ENCODE measurements at regions not wholly inside any gene's neighbourhood (a gene's known extent, or its start where the extent isn't known, plus 50 kb on each side); places are given as distances from the start of the nearest gene placed in this dataset.

DNA sequence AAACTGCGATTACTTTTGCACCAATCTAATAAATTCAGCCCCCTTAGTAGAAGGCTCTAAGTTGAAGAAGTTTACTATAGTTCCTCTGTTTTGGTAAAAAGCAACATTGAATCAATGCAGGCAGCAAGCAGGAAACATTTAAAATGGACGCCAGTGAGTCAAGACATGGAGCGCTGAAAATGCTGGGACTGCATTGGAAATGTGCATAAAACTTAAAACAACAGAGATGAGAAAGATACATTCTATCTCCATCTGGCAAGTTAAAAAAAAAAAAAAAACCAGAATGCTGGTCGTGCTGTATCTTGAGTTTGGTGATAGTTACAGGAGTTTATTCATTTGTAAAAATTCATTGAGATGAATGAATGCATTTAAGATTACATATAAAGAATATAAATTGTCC is 117.0 kb upstream of the TWIST2 start:
- H3K79me2 ChIP-seq (ENCODE audit: low read length), result no peaks in the 10 kb centered on the region
- H3K9ac ChIP-seq (ENCODE audit: low read length), result no peak overlapping the region
- no peak overlapping the region for H3K27ac ChIP-seq (ENCODE audit: low read length)
- no peaks in the 10 kb centered on the region for H3F3A ChIP-seq (ENCODE audit: insufficient read depth, low read length)
- no peaks in the 10 kb centered on the region for H4K20me1 ChIP-seq (ENCODE audit: insufficient read depth, low read length)
- H3K36me3 ChIP-seq (replicated peaks; ENCODE audit: insufficient read depth, low read length), result no peaks in the 10 kb centered on the region
- no peak overlapping the region for H2AFZ ChIP-seq (ENCODE audit: low read length)
- H3K9me2 ChIP-seq (replicated peaks; ENCODE audit: insufficient read depth, low read length), result no peaks in the 10 kb centered on the region
- H3K4me1 ChIP-seq (ENCODE audit: low read length), result no peaks in the 10 kb centered on the region
- DNase-seq, result no peak
- no peaks in the 10 kb centered on the region for H3K9me3 ChIP-seq (replicated peaks; ENCODE audit: insufficient read depth, low read length)
- H3K4me2 ChIP-seq (ENCODE audit: low read depth, low read length), result no peak overlapping the region
- no peak overlapping the region for H3K4me3 ChIP-seq (ENCODE audit: low read length)
- TF ChIP-seq EZH2 (optimal IDR thresholded peaks at IDR 0.05; ENCODE audit: low read depth, low read length) (no peak), EZH2phosphoT487 (IDR thresholded peaks at IDR 0.05; ENCODE audit: low read length) (no peak)
- TF ChIP-seq, protein P1, sequence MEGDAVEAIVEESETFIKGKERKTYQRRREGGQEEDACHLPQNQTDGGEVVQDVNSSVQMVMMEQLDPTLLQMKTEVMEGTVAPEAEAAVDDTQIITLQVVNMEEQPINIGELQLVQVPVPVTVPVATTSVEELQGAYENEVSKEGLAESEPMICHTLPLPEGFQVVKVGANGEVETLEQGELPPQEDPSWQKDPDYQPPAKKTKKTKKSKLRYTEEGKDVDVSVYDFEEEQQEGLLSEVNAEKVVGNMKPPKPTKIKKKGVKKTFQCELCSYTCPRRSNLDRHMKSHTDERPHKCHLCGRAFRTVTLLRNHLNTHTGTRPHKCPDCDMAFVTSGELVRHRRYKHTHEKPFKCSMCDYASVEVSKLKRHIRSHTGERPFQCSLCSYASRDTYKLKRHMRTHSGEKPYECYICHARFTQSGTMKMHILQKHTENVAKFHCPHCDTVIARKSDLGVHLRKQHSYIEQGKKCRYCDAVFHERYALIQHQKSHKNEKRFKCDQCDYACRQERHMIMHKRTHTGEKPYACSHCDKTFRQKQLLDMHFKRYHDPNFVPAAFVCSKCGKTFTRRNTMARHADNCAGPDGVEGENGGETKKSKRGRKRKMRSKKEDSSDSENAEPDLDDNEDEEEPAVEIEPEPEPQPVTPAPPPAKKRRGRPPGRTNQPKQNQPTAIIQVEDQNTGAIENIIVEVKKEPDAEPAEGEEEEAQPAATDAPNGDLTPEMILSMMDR (IDR thresholded peaks at IDR 0.05; ENCODE audit: low read length), result no peak
- no peaks in the 10 kb centered on the region for H3K27me3 ChIP-seq (replicated peaks; ENCODE audit: insufficient read depth, low read length)

DNA sequence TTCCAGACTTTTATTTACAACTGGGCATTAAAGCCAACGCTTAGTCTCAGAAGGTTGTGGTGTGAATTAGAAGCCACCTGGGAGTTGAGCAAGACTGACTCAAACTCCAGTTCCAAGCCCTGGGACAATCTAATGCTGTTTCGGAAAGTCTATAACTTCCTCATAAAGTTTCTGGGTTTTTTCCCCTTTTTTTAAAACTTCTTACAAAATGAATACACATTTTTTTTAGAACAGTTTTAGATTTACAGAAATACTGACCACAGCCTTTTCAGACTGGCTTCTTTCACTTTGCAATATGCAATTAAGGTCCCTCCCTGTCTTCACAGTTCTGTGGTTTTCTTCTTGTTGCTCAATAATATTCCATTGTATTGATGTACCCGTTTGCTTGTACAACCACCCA is 115.9 kb upstream of the TWIST2 start:
- Histone ChIP-seq H3F3A (ENCODE audit: insufficient read depth, low read length) (no peaks in the 10 kb centered on the region), H3K79me2 (ENCODE audit: low read length) (no peaks in the 10 kb centered on the region), H3K9me3 (replicated peaks; ENCODE audit: insufficient read depth, low read length) (no peaks in the 10 kb centered on the region), H3K4me1 (ENCODE audit: low read length) (no peaks in the 10 kb centered on the region), H3K4me3 (ENCODE audit: low read length) (no peak overlapping the region), H4K20me1 (ENCODE audit: insufficient read depth, low read length) (no peaks in the 10 kb centered on the region), H3K27me3 (replicated peaks; ENCODE audit: insufficient read depth, low read length) (no peaks in the 10 kb centered on the region), H3K4me2 (ENCODE audit: low read depth, low read length) (no peak overlapping the region), H3K36me3 (replicated peaks; ENCODE audit: insufficient read depth, low read length) (no peaks in the 10 kb centered on the region), H3K9ac (ENCODE audit: low read length) (no peak overlapping the region), H2AFZ (ENCODE audit: low read length) (no peak overlapping the region), H3K9me2 (replicated peaks; ENCODE audit: insufficient read depth, low read length) (no peaks in the 10 kb centered on the region), H3K27ac (ENCODE audit: low read length) (no peak overlapping the region)
- no peak for TF ChIP-seq EZH2 (optimal IDR thresholded peaks at IDR 0.05; ENCODE audit: low read depth, low read length)
- no peak for TF ChIP-seq EZH2phosphoT487 (IDR thresholded peaks at IDR 0.05; ENCODE audit: low read length)
- TF ChIP-seq, protein P1 (IDR thresholded peaks at IDR 0.05; ENCODE audit: low read length), result no peak
- no peak for DNase-seq

DNA sequence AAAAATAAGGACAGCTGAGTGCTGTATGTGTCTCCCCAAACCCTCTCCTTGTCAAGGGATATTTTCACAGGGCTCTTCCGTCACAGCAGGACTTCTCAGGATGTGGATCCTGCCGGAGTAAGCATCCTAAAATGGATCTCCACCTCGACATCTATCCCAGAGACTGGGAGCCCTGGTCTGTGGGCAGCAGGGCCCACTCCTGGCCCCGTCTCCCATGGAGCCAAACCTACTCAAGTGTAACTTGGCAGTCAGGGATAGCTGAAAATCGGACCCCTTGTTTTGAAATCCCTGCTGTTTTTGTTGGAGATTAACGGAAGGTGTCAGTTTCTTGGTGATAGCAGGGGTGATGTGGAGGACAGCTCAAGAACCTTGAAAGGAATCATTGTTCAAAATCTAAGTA is 109.0 kb upstream of the TWIST2 start:
- no peaks in the 10 kb centered on the region for H3K9me2 ChIP-seq (replicated peaks; ENCODE audit: insufficient read depth, low read length)
- H3K27ac ChIP-seq (ENCODE audit: low read length), result no peak overlapping the region
- no peaks in the 10 kb centered on the region for H3K9me3 ChIP-seq (replicated peaks; ENCODE audit: insufficient read depth, low read length)
- DNase-seq, result no peak
- no peaks in the 10 kb centered on the region for H3K27me3 ChIP-seq (replicated peaks; ENCODE audit: insufficient read depth, low read length)
- H3F3A ChIP-seq (ENCODE audit: insufficient read depth, low read length), result no peaks in the 10 kb centered on the region
- H3K9ac ChIP-seq (ENCODE audit: low read length), result no peak overlapping the region
- no peak overlapping the region for H3K4me3 ChIP-seq (ENCODE audit: low read length)
- no peaks in the 10 kb centered on the region for H3K4me1 ChIP-seq (ENCODE audit: low read length)
- no peak overlapping the region for H2AFZ ChIP-seq (ENCODE audit: low read length)
- H3K4me2 ChIP-seq (ENCODE audit: low read depth, low read length), result no peak overlapping the region
- no peaks in the 10 kb centered on the region for H3K36me3 ChIP-seq (replicated peaks; ENCODE audit: insufficient read depth, low read length)
- TF ChIP-seq EZH2 (optimal IDR thresholded peaks at IDR 0.05; ENCODE audit: low read depth, low read length) (no peak), EZH2phosphoT487 (IDR thresholded peaks at IDR 0.05; ENCODE audit: low read length) (no peak)
- TF ChIP-seq, protein P1 (IDR thresholded peaks at IDR 0.05; ENCODE audit: low read length), result no peak
- H4K20me1 ChIP-seq (ENCODE audit: insufficient read depth, low read length), result no peaks in the 10 kb centered on the region
- no peaks in the 10 kb centered on the region for H3K79me2 ChIP-seq (ENCODE audit: low read length)
